Tibial artery (tissue), 4 donors: ENCODE measurements at regions not wholly inside any gene's neighbourhood (a gene's known extent, or its start where the extent isn't known, plus 50 kb on each side); places are given as distances from the start of the nearest gene placed in this dataset.

Experiments
- DNase-seq, 2 donors: peaks; one replicate each; pipeline ENCODE4 v3.0.0-alpha.2; 2019
- H3K27ac ChIP-seq, 2 donors: fragments of 200-600 bp; sonication (generic) in 1 of 2; 1 replicate in 1 of 2; 2 replicates in 1 of 2; pipeline ENCODE4 v1.5.1; 2018 to 2019; ENCODE audit warnings: mild to moderate bottlenecking in 1 of 2
- H3K27me3 ChIP-seq, 2 donors: fragments of 200-600 bp; sonication (generic) in 1 of 2; one replicate each; pipeline versions ENCODE4 v1.5.1 to v1.6.0; 2016 to 2019
- H3K36me3 ChIP-seq, 3 donors: fragments of 200-600 bp; sonication (generic) in 2 of 3; one replicate each; pipeline ENCODE4 v1.5.1; 2016 to 2019; ENCODE audit warnings: mild to moderate bottlenecking in 2 of 3
- H3K4me1 ChIP-seq, 4 donors: fragments of 200-600 bp; sonication (generic) in 2 of 4; 1 replicate in 3 of 4; 2 replicates in 1 of 4; pipeline ENCODE4 v1.5.1; 2016 to 2019
- H3K4me3 ChIP-seq, 2 donors: fragments of 200-600 bp; sonication (generic) in 1 of 2; 1 replicate in 1 of 2; 2 replicates in 1 of 2; pipeline ENCODE4 v1.5.1; 2018 to 2019; ENCODE audit warnings: mild to moderate bottlenecking in 2 of 2
- H3K9me3 ChIP-seq, 3 donors: fragments of 200-600 bp; sonication (generic) in 1 of 3; one replicate each; pipeline ENCODE4 v1.5.1; 2016 to 2019
- CTCF ChIP-seq, 2 experiments: fragments of 200-600 bp in 1 of 2; fragments of 450-650 bp in 1 of 2; IDR thresholded peaks; one replicate each; pipeline ENCODE4 v1.5.1; 2017 to 2019; ENCODE audit warnings: antibody characterized with exemption in 2 of 2, mild to moderate bottlenecking in 1 of 2, moderate library complexity in 1 of 2
- intact Hi-C: fragments of 100-400 bp; cut with DNase I; formaldehyde crosslinking; loops from one replicate; pipeline ENCODE4 v1.15.0; 2023; ENCODE audit warnings: low total_unique reads

GRCh38 chr2:35462226-35462998 is 893.2 kb upstream of the CRIM1 start:
- intact Hi-C loops = no loop called here
- Histone ChIP-seq H3K4me3 (no peak overlapping the region), H3K9me3 (no peaks in the 10 kb centered on the region), H3K27ac (no peak overlapping the region), H3K36me3 (no peaks in the 10 kb centered on the region), H3K27me3 (no peaks in the 10 kb centered on the region), H3K4me1 (no peaks in the 10 kb centered on the region)
- no peak for TF ChIP-seq CTCF (IDR thresholded peaks at IDR 0.05)
- DNase-seq = no peak

- no peak for DNase-seq
- intact Hi-C loops = no loop called here
- Histone ChIP-seq H3K4me1 (no peaks in the 10 kb centered on the region), H3K9me3 (no peaks in the 10 kb centered on the region), H3K36me3 (no peaks in the 10 kb centered on the region), H3K4me3 (no peak overlapping the region), H3K27ac (no peak overlapping the region), H3K27me3 (no peaks in the 10 kb centered on the region)
- no peak for TF ChIP-seq CTCF (IDR thresholded peaks at IDR 0.05)
These were observed 894.2 kb upstream of the CRIM1 start for GRCh38 chr2:35461406-35461805.

GRCh38 chr2:35454966-35455638 is 900.5 kb upstream of the CRIM1 start:
- TF ChIP-seq CTCF (IDR thresholded peaks at IDR 0.05) = no peak
- Histone ChIP-seq H3K36me3 (no peaks in the 10 kb centered on the region), H3K9me3 (no peaks in the 10 kb centered on the region), H3K4me3 (no peak overlapping the region), H3K27ac (no peak overlapping the region), H3K4me1 (no peaks in the 10 kb centered on the region), H3K27me3 (no peaks in the 10 kb centered on the region)
- intact Hi-C loops = no loop called here
- DNase-seq = no peak

- Histone ChIP-seq H3K9me3 (no peaks in the 10 kb centered on the region), H3K4me3 (no peak overlapping the region), H3K27me3 (no peaks in the 10 kb centered on the region), H3K4me1 (no peaks in the 10 kb centered on the region), H3K27ac (no peak overlapping the region), H3K36me3 (no peaks in the 10 kb centered on the region)
- no peak for DNase-seq
- TF ChIP-seq CTCF (IDR thresholded peaks at IDR 0.05) = no peak
- intact Hi-C loops = no loop called here
These were observed 907.8 kb upstream of the CRIM1 start for GRCh38 chr2:35447821-35448220.

- Histone ChIP-seq H3K9me3 (no peaks in the 10 kb centered on the region), H3K27me3 (no peaks in the 10 kb centered on the region), H3K4me3 (no peak overlapping the region), H3K36me3 (no peaks in the 10 kb centered on the region), H3K27ac (no peak overlapping the region), H3K4me1 (no peaks in the 10 kb centered on the region)
- DNase-seq = no peak
- intact Hi-C loops = no loop called here
- no peak for TF ChIP-seq CTCF (IDR thresholded peaks at IDR 0.05)
These were observed 908.4 kb upstream of the CRIM1 start for GRCh38 chr2:35447215-35447614.
